NCI-H1930 (cell line): ENCODE measurements at regions not wholly inside any gene's neighbourhood (a gene's known extent, or its start where the extent isn't known, plus 50 kb on each side); places are given as distances from the start of the nearest gene placed in this dataset.

Experiments
- DNase-seq, 2 experiments: peaks; one replicate each; lab custom pipeline; 2025; lab: John Stamatoyannopoulos, UW

GRCh38 chr12:127401005-127401404 lies 866.0 kb upstream of the TMEM132C start:
- no peak for DNase-seq

- DNase-seq: no peak
These were observed 865.4 kb upstream of the TMEM132C start for GRCh38 chr12:127401536-127401935.

GRCh38 chr12:127411166-127411915 lies 855.6 kb upstream of the TMEM132C start:
- DNase-seq: no peak

GRCh38 chr12:127411981-127412380 lies 855.0 kb upstream of the TMEM132C start:
- no peak for DNase-seq

GRCh38 chr12:127412866-127413265 lies 854.1 kb upstream of the TMEM132C start:
- DNase-seq: no peak

GRCh38 chr12:127414186-127414585 lies 852.8 kb upstream of the TMEM132C start:
- no peak for DNase-seq

GRCh38 chr12:127414636-127415035 lies 852.3 kb upstream of the TMEM132C start:
- DNase-seq: no peak

GRCh38 chr12:127416796-127417195 lies 850.2 kb upstream of the TMEM132C start:
- no peak for DNase-seq

- DNase-seq: no peak
These were observed 847.9 kb upstream of the TMEM132C start for GRCh38 chr12:127419111-127419510.

- no peak for DNase-seq
These were observed 845.4 kb upstream of the TMEM132C start for GRCh38 chr12:127421614-127422013.

GRCh38 chr12:127422935-127423566 lies 843.9 kb upstream of the TMEM132C start:
- no peak for DNase-seq

GRCh38 chr12:127425474-127425873 lies 841.5 kb upstream of the TMEM132C start:
- no peak for DNase-seq

GRCh38 chr12:127428420-127428819 lies 838.5 kb upstream of the TMEM132C start:
- no peak for DNase-seq

- DNase-seq: no peak
These were observed 837.3 kb upstream of the TMEM132C start for GRCh38 chr12:127429551-127430285.

GRCh38 chr12:127430401-127430800 lies 836.6 kb upstream of the TMEM132C start:
- DNase-seq: no peak

- no peak for DNase-seq
These were observed 835.8 kb upstream of the TMEM132C start for GRCh38 chr12:127431177-127431576.

GRCh38 chr12:127431594-127431993 lies 835.4 kb upstream of the TMEM132C start:
- no peak for DNase-seq

- DNase-seq: no peak
These were observed 831.5 kb upstream of the TMEM132C start for GRCh38 chr12:127435439-127435838.

- DNase-seq: no peak
These were observed 828.3 kb upstream of the TMEM132C start for GRCh38 chr12:127438512-127439244.

GRCh38 chr12:127445581-127446139 lies 821.3 kb upstream of the TMEM132C start:
- DNase-seq: no peak

GRCh38 chr12:127448906-127449305 lies 818.1 kb upstream of the TMEM132C start:
- DNase-seq: no peak

- no peak for DNase-seq
These were observed 816.1 kb upstream of the TMEM132C start for GRCh38 chr12:127450826-127451225.
